ENCODE measurements at regions not wholly inside any gene's neighbourhood (a gene's known extent, or its start where the extent isn't known, plus 50 kb on each side); places are given as distances from the start of the nearest gene placed in this dataset.

GRCh38 chr11:62067741-62068140 is 56.1 kb upstream of the INCENP start:
- peaks cover 5% of the 10 kb centered on the region for H3K27me3 Mint-ChIP-seq
- no peak overlapping the region for H3K4me3 Mint-ChIP-seq
- intact Hi-C loops (cut with micrococcal nuclease) = no loop called here
- no peak for DNase-seq
- ATAC-seq = no peak
- H3K4me1 Mint-ChIP-seq (ENCODE audit: low read depth) = peaks cover 4% of the 10 kb centered on the region
- H3K36me3 Mint-ChIP-seq (ENCODE audit: low read depth) = no peaks in the 10 kb centered on the region
- POLR2A ChIA-PET = interaction anchor here (1.1 kb wide), 1 partner anchor 14 kb away, joined by 3 read pairs; no protein-coding TSS in a partner anchor
- no peak for TF ChIP-seq CTCF (IDR thresholded peaks at IDR 0.05)
- CTCF ChIA-PET = interaction anchor here (9.4 kb wide), 1 partner anchor 14 kb away, joined by 52 read pairs; no protein-coding TSS in a partner anchor
- H3K9me3 Mint-ChIP-seq = no peaks in the 10 kb centered on the region
- H3K27ac Mint-ChIP-seq = no peak overlapping the region

- ChIA-PET CTCF (interaction anchor here (1.0 to 9.4 kb wide), 3 partner anchors 18 to 267 kb away, joined by 3 to 52 read pairs (median 3); no protein-coding TSS in a partner anchor), POLR2A (no interaction called here)
- Mint-ChIP-seq H3K4me3 (no peak overlapping the region), H3K36me3 (ENCODE audit: low read depth) (no peaks in the 10 kb centered on the region), H3K9me3 (no peaks in the 10 kb centered on the region), H3K27ac (no peak overlapping the region), H3K4me1 (ENCODE audit: low read depth) (no peaks in the 10 kb centered on the region), H3K27me3 (peaks cover 5% of the 10 kb centered on the region)
- no peak for TF ChIP-seq CTCF (IDR thresholded peaks at IDR 0.05)
- intact Hi-C loops (cut with micrococcal nuclease) = no loop called here
- DNase-seq (no peak), ATAC-seq (no peak)
Measured at GRCh38 chr11:62064221-62064620, 59.6 kb upstream of the INCENP start.

GRCh38 chr11:62062223-62062861 is 61.5 kb upstream of the INCENP start:
- Mint-ChIP-seq H3K27me3 (no peaks in the 10 kb centered on the region), H3K4me1 (ENCODE audit: low read depth) (no peaks in the 10 kb centered on the region), H3K4me3 (no peak overlapping the region), H3K9me3 (no peaks in the 10 kb centered on the region), H3K36me3 (ENCODE audit: low read depth) (no peaks in the 10 kb centered on the region), H3K27ac (no peak overlapping the region)
- ChIA-PET CTCF (interaction anchor here (1.4 to 9.4 kb wide), 2 partner anchors 19 to 163 kb away, joined by 3 to 52 read pairs; no protein-coding TSS in a partner anchor), POLR2A (no interaction called here)
- ATAC-seq (no peak), DNase-seq (no peak)
- intact Hi-C loops (cut with micrococcal nuclease) = no loop called here
- TF ChIP-seq CTCF (IDR thresholded peaks at IDR 0.05) = no peak

GRCh38 chr11:62061356-62062222 is 62.2 kb upstream of the INCENP start:
- Mint-ChIP-seq H3K4me1 (ENCODE audit: low read depth) (no peaks in the 10 kb centered on the region), H3K36me3 (ENCODE audit: low read depth) (no peaks in the 10 kb centered on the region), H3K4me3 (no peak overlapping the region), H3K27me3 (no peaks in the 10 kb centered on the region), H3K27ac (no peak overlapping the region), H3K9me3 (no peaks in the 10 kb centered on the region)
- CTCF ChIA-PET = interaction anchor here (9.4 kb wide), 1 partner anchor 20 kb away, joined by 52 read pairs; no protein-coding TSS in a partner anchor
- no peak for TF ChIP-seq CTCF (IDR thresholded peaks at IDR 0.05)
- POLR2A ChIA-PET = no interaction called here
- ATAC-seq = no peak
- intact Hi-C loops (cut with micrococcal nuclease) = no loop called here
- no peak for DNase-seq

GRCh38 chr11:62057069-62057468 is 66.7 kb upstream of the INCENP start:
- no peak for ATAC-seq
- intact Hi-C loops (cut with micrococcal nuclease) = no loop called here

More at GRCh38 chr11:62057069-62057468, 66.7 kb upstream of the INCENP start:
- no peaks in the 10 kb centered on the region for H3K36me3 Mint-ChIP-seq (ENCODE audit: low read depth)
- H3K27me3 Mint-ChIP-seq = no peaks in the 10 kb centered on the region
- H3K27ac Mint-ChIP-seq = no peak overlapping the region
- no peaks in the 10 kb centered on the region for H3K9me3 Mint-ChIP-seq
- no peaks in the 10 kb centered on the region for H3K4me1 Mint-ChIP-seq (ENCODE audit: low read depth)
- POLR2A ChIA-PET = no interaction called here
- no peak for DNase-seq
- no peak for TF ChIP-seq CTCF (IDR thresholded peaks at IDR 0.05)
- CTCF ChIA-PET = no interaction called here
- H3K4me3 Mint-ChIP-seq = no peak overlapping the region
